HG02884 (cell line): ENCODE measurements at regions not wholly inside any gene's neighbourhood (a gene's known extent, or its start where the extent isn't known, plus 50 kb on each side); places are given as distances from the start of the nearest gene placed in this dataset.

Source experiments
- ATAC-seq: cut with Tn5 transposase; IDR thresholded peaks from one replicate; pipeline ENCODE4 v1.9.1; 2021; ENCODE audit warnings: mild to moderate bottlenecking, moderate library complexity; ENCODE audit not compliant: unreplicated experiment

DNA sequence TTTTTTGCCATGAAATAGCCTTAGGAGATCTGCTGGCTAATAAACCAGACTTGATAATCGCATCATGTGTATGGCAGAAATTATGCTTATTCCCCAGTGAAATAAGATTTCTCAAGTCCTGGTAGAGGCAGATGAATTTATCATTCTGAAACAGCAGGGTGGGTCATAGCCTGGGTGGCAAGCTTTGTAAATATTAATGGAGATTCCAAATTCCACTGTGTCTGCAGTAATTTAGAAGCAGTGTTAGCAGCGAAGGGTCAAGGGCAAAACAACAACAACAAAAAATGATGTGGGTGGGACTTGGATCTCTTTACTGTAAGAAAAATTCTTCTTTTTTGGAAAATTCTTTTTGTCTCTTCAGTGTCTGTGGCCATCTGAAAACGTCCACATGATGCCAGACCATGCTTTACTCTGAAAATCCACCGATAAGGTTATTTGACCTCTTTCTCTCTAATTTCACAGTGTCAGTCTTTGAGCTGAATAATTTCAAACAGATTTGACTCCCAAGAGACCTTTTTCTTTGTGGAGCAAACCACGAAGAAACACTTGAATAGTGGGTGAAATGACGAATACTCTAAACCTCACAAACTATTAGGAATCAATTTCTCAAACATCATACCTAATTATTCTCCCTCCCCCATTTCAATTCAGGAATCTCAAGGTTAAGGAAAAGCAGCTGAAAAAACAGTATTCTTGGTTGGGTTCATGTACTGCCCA, 106.0 kb upstream of the RPS23 start:
- ATAC-seq: no peak

- no peak for ATAC-seq
These were observed 103.4 kb upstream of the RPS23 start for GRCh38 chr5:82381591-82381990.

- no peak for ATAC-seq
These were observed 98.2 kb upstream of the RPS23 start for GRCh38 chr5:82376307-82376706.

DNA sequence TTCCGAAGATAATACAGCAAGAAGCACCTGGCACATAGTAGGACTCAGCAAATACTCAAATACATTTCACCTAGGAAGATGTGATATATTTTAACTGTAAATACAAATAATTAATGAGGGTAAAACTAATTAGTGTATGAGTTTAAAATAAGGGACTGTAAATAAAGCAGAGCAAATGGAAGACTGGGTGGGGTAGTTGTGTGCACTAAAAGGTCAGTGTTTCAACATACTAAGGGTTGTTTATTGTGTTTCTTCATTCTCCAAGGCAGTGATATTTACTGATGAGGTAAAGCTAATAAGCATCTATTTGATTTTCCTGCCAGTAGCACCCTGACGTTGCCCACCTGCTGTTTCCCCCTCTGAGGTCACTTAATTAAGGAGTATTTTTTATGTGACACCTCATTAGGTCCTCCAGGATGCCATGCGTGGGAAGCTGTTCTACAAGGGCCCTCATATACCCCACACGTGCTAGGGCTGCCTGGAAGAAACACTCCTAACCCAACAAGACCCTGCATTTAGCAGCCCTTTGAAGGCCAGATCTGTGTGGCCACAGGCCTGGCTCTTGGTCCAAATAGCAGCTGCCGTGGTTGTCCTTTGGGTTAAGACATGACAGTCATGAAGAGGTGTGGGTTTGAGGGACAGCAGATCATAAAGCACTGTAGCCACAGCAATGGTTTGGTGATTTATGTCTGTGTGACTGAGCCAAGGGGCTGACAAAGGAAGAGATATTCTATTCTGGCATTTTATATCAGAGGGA, 97.5 kb upstream of the RPS23 start:
- no peak for ATAC-seq

- peak; percentile 52 for ATAC-seq
These were observed 96.5 kb upstream of the RPS23 start for GRCh38 chr5:82374637-82375036.

- no peak for ATAC-seq
These were observed 89.8 kb upstream of the RPS23 start for GRCh38 chr5:82367930-82368329.

GRCh38 chr5:82365744-82366228, 87.6 kb upstream of the RPS23 start:
- ATAC-seq: peak; percentile 68

DNA sequence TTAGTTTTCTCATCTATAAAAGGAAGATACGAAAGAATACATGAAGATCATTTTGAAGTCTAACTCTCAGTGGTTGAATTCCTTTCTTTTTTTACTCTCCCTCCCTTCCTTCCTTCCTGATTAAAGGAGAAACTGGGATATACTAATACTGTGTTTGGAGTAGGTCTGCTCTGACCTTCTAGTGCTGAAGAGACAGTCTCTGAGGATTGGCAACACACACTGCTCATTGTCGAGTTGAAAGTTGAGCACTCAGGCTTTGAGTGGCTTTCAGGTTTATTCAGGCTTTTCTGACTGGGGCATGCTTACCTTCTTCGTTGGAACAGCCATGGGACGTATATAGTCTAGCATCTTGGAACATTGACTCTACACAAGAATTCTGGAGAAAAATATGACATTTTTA, 86.9 kb upstream of the RPS23 start:
- no peak for ATAC-seq

DNA sequence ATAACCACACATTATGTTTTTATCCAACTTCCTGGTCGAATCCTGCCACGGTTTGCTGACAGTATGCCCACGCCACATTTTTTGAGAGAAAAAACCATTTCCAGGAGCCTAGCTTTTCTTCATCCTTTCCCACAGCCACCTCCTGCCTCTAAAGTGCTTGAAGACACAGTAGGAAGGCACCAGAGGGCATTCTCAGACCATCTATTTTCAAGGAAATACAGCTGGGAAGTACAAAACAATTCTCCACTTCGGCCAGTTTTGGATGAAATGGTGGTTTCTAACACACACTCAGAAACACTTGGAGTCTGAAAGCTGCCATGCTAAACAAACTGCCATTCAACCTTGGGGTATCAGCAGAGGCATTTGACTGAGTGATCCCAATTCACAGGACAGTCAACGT, 86.3 kb upstream of the RPS23 start:
- no peak for ATAC-seq

DNA sequence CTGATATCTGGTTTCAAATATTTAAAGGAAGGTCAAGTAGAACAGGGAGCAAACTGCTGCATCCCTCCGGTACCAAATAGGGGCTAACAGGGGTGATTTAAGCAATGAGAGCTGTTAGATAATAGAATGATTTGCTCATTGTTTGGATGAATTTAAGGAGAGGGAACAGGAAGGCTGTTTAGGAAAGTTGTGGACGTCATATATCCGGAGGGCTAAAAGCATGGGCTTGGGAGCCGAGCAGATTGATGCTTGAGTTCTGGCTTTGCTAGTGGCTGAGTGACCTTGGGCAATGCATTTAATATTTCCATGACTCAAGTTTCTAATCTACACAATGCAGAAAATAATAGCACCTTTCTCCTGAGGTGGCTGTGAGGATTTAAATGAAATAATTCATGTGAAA, 85.4 kb upstream of the RPS23 start:
- ATAC-seq: no peak

DNA sequence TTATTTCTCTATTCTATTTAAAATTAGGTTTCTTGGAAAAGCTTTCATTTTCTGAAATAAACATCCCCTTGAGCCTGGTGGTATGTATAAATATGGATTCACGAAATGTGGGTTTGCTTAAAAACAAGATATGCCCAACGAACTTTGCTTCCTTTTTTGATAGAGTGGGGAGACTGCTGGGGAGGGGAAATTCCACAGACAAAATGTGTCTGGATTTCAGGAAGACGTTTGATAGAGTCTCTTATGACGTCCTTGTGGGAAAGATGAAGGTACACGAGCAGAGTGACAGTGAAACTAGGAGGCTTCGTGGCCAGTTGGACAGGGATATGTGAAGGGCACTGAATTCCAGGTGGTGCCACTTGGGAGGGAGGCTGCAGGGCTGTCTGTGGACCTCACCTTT, 84.5 kb upstream of the RPS23 start:
- no peak for ATAC-seq

DNA sequence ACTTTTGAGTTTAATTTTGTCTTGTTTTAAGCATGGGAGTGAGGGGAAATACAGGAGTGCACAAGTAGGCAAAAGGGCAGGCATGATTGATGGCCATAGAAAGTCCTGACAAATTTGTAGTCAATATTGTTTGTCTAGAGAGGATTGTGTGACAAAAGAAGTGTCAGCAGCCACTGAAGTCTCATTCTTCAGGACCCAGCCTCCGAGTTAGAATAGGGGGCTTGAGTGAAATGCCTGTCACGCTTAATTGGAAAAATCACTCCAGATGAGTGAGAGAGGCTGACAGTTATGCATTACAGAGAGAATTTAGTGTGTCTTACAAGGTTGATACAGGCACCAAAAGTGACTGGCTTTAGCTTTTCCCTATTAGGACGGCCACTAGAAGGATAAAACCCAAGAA, 81.9 kb upstream of the RPS23 start:
- no peak for ATAC-seq

GRCh38 chr5:82359272-82359671, 81.1 kb upstream of the RPS23 start:
- no peak for ATAC-seq

DNA sequence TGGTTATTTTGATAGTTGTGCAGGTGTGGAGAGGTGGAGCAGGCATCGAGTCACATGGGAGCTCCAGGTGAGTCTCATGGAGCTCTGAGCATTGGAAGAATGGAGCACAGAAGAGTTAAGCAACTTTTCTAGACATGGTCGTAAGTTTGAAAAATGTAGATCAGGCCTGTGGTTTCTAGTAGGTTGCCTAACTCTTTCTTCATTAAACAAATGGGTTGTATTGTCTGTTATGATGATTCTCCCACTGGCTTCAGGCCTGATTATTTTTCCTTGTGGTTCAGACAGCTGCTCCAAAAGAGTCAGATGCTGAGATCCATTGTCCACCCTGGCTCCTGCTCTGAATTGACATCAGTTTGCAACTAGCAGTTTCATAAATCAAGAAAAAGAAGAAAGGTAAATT, 80.3 kb upstream of the RPS23 start:
- ATAC-seq: no peak

- no peak for ATAC-seq
These were observed 78.9 kb upstream of the RPS23 start for GRCh38 chr5:82356808-82357671.

DNA sequence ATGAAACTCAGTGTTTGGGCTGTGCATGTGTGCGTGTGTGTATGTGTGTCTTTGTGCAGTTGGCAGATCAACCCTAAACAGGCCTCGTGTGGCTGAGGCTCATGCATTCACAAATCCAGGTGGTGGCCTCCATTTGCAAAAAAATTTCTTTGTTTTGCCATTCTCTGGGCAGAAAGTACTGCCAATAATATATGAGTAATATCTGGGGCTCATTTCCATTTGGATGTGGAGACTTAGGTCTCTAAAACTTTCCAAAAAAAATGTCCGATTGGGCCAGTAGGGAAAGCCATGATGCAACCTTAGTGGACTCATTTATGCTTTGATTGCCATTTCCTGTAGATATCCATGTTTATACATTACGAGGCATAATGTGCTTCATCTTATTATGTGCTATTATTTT, 77.9 kb upstream of the RPS23 start:
- no peak for ATAC-seq

GRCh38 chr5:82355496-82355895, 77.3 kb upstream of the RPS23 start:
- no peak for ATAC-seq

- ATAC-seq: no peak
These were observed 76.9 kb upstream of the RPS23 start for GRCh38 chr5:82355053-82355452.

DNA sequence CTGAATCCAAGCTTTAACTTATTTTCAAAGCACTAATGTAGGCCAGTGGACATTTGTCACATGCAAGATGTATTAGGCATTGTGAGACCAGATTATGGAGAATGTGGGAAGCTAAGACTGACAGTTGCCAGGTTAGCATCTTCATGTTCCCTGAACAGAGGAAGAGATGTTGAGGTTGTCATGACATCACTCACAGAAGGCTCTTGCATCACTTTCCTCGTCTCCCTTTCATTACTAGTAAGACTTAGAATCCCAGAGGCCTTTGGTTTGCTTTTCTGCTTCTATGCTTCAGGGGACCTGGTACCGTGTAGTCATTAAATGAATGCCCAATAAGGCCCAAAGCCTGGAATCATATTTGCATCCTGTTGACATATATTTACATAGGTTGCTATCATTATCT, 76.4 kb upstream of the RPS23 start:
- no peak for ATAC-seq

DNA sequence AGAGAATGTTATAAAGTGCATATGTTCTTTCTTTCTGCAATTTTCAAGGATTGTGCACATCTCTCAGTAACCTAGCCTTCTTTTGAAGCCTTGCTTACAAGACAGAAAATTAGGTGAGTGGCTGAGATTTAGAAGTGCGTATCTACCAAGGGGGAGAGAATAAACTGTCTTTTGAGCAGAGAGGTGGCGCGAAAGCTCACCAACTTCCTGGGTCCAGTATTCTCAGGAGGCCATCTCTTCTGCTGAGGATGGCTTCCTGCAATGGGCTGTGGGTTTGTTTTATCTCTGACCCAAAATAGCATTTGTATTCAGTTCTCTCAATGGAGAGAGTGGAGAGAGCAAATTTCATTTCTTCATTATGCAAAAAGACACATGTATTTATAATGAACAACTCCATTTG, 75.4 kb upstream of the RPS23 start:
- no peak for ATAC-seq

DNA sequence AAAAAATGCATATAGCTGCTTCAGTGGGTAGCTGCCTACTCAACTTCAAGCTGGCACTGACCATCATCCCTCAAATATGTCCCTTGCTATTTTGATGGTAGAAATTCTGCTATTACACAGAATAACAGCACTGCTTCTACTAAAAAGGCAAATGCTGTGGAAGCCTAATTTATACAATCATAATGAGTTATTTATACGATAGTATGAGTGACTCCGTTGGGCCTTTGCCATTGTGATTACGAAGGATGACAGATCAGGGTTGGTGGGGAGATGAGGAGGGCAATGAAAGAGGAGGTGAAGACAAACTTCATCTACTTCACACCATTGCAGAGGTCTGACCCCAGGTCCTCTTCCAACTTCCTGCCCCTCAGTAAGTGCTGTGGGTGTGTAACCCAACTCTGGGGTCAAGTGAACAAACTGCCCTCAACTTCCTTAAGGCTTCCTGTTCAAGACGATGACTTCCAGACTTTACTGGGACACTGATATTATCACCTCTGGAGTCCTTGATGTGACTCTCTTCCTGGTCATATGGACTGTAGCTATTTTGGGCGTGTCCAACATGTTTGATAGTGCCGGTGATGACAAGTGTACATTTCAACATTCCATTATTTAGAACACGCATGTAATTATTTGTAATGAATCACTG, 74.1 kb upstream of the RPS23 start:
- ATAC-seq: no peak
